ENCODE measurements at regions not wholly inside any gene's neighbourhood (a gene's known extent, or its start where the extent isn't known, plus 50 kb on each side); places are given as distances from the start of the nearest gene placed in this dataset.

- no peaks in the 10 kb centered on the region for H3K9me3 Mint-ChIP-seq
- CTCF ChIA-PET: no interaction called here
- POLR2A ChIA-PET: no interaction called here
- no peaks in the 10 kb centered on the region for H3K36me3 Mint-ChIP-seq (ENCODE audit: low read depth)
- H3K4me1 Mint-ChIP-seq: no peaks in the 10 kb centered on the region
- DNase-seq: no peak
- H3K27ac Mint-ChIP-seq: no peak overlapping the region
- no peak overlapping the region for H3K4me3 Mint-ChIP-seq
- H3K27me3 Mint-ChIP-seq: no peaks in the 10 kb centered on the region
These were observed 326.0 kb downstream of the MN1 start for GRCh38 chr22:27475548-27475897.

GRCh38 chr22:27476318-27476717, 325.2 kb downstream of the MN1 start:
- H3K9me3 Mint-ChIP-seq: no peaks in the 10 kb centered on the region
- CTCF ChIA-PET: no interaction called here

DNA sequence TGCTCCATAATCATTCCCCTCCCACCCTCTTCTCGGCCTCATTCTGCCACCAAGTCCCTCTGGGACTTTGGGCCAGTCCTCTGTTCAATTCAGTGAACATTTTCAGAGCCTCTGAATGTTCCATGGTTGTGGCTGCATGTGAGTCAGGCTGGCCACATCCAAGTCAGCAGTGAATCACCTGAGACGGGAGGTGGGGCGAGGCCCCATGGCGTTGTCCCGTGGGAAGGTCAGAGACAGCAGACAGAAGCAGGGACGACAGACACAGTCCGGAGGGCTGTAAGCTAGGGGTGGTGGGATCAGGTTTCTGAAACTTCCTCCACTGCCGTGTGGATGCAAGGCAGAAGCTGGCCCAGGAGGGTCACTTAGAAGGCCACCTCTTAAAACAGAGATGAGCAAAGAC, 324.8 kb downstream of the MN1 start:
- ChIA-PET POLR2A (no interaction called here), CTCF (no interaction called here)
- H3K9me3 Mint-ChIP-seq: no peaks in the 10 kb centered on the region
- H3K27me3 Mint-ChIP-seq: no peaks in the 10 kb centered on the region
- no peaks in the 10 kb centered on the region for H3K36me3 Mint-ChIP-seq (ENCODE audit: low read depth)
- DNase-seq: no peak
- no peaks in the 10 kb centered on the region for H3K4me1 Mint-ChIP-seq
- no peak overlapping the region for H3K4me3 Mint-ChIP-seq
- H3K27ac Mint-ChIP-seq: no peak overlapping the region

More at GRCh38 chr22:27476318-27476717, 325.2 kb downstream of the MN1 start:
- Mint-ChIP-seq H3K27me3 (no peaks in the 10 kb centered on the region), H3K27ac (no peak overlapping the region), H3K4me3 (no peak overlapping the region), H3K4me1 (no peaks in the 10 kb centered on the region), H3K36me3 (ENCODE audit: low read depth) (no peaks in the 10 kb centered on the region)
- POLR2A ChIA-PET: no interaction called here
- DNase-seq: no peak

DNA sequence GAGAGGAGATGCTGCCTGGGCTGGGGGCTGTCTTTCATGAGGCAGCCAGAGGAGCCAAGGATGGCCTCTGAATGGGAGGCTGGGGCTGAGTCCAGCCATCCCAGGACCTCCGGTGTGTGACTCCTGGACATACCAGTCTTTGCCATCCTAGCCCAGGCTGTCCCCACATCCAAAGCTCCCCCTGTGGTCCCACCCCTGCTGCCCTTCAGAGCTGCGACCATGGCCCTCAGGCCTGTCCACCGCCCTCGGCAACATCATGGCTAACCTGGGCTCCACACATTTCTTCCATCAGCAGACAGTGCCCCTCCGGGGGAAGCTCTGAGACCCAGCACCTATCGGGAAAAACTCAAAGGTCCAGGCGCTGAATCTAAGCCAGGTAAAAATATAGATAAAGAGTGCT, 324.4 kb downstream of the MN1 start:
- Mint-ChIP-seq H3K4me3 (no peak overlapping the region), H3K27ac (no peak overlapping the region), H3K27me3 (no peaks in the 10 kb centered on the region), H3K4me1 (no peaks in the 10 kb centered on the region), H3K9me3 (no peaks in the 10 kb centered on the region), H3K36me3 (ENCODE audit: low read depth) (no peaks in the 10 kb centered on the region)
- POLR2A ChIA-PET: no interaction called here
- no peak for DNase-seq
- CTCF ChIA-PET: no interaction called here

- Mint-ChIP-seq H3K4me1 (no peaks in the 10 kb centered on the region), H3K27ac (no peak overlapping the region), H3K9me3 (no peaks in the 10 kb centered on the region), H3K36me3 (ENCODE audit: low read depth) (no peaks in the 10 kb centered on the region), H3K27me3 (no peaks in the 10 kb centered on the region), H3K4me3 (no peak overlapping the region)
- DNase-seq: no peak
- ChIA-PET CTCF (no interaction called here), POLR2A (no interaction called here)
These were observed 321.1 kb downstream of the MN1 start for GRCh38 chr22:27480487-27480886.

DNA sequence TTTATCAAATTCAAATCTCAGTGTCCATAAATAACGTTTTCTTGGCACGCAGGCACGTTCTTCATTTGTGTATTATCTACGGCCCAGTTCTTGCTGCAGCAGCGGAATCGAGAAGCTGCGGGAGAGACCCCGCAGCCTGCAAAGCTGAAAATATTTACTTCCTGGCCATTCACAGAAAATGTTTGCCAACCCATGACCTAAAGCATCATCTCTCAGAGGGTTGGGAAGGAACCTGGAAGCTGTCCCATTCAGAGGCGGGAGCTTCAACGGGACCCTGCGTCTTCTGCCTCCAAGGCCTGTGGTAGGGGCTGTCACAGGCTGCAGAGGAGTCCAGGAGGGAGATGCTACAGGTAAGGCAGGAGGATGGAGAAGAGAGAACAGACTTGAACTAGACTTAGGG, 319.2 kb downstream of the MN1 start:
- ChIA-PET POLR2A (no interaction called here), CTCF (no interaction called here)
- Mint-ChIP-seq H3K4me1 (no peaks in the 10 kb centered on the region), H3K36me3 (ENCODE audit: low read depth) (no peaks in the 10 kb centered on the region), H3K9me3 (no peaks in the 10 kb centered on the region), H3K27me3 (no peaks in the 10 kb centered on the region), H3K27ac (no peak overlapping the region), H3K4me3 (no peak overlapping the region)
- no peak for DNase-seq

GRCh38 chr22:27483095-27483785, 318.3 kb downstream of the MN1 start:
- no peak for DNase-seq
- Mint-ChIP-seq H3K4me1 (no peaks in the 10 kb centered on the region), H3K36me3 (ENCODE audit: low read depth) (no peaks in the 10 kb centered on the region), H3K9me3 (no peaks in the 10 kb centered on the region), H3K27ac (no peak overlapping the region), H3K27me3 (no peaks in the 10 kb centered on the region), H3K4me3 (no peak overlapping the region)
- POLR2A ChIA-PET: no interaction called here
- CTCF ChIA-PET: no interaction called here

DNA sequence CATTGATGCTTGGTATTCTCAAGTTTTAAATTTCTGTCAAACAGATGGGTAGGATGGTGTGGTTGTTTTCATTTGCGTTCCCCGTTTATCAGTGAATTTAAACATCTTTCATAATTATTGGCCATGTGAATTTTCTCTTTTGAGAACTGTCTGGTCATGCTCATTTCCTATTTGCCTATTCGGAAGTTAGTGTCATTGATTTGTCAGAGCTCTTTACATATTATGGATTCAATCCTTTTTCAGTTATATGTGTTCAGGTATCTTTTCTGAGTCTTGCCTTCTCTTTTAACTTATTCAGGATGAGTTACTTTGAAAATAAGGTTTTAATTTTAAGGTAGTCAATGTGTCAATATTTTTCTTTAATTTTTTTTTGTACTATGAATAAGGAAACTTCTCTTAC, 315.7 kb downstream of the MN1 start:
- CTCF ChIA-PET: no interaction called here

GRCh38 chr22:27487600-27488452, 313.7 kb downstream of the MN1 start:
- Mint-ChIP-seq H3K9me3 (peaks cover 13% of the 10 kb centered on the region), H3K4me1 (no peaks in the 10 kb centered on the region), H3K4me3 (no peak overlapping the region), H3K36me3 (ENCODE audit: low read depth) (no peaks in the 10 kb centered on the region), H3K27me3 (no peaks in the 10 kb centered on the region), H3K27ac (no peak overlapping the region)
- no peak for DNase-seq
- POLR2A ChIA-PET: no interaction called here
- CTCF ChIA-PET: no interaction called here

More for the DNA sequence above, 315.7 kb downstream of the MN1 start:
- H3K27ac Mint-ChIP-seq: no peak overlapping the region
- no peaks in the 10 kb centered on the region for H3K4me1 Mint-ChIP-seq
- H3K36me3 Mint-ChIP-seq (ENCODE audit: low read depth): no peaks in the 10 kb centered on the region
- H3K9me3 Mint-ChIP-seq: no peaks in the 10 kb centered on the region
- H3K4me3 Mint-ChIP-seq: no peak overlapping the region
- POLR2A ChIA-PET: interaction anchor here (0.7 kb wide), 1 partner anchor 20 kb away, joined by 4 read pairs; no protein-coding TSS in a partner anchor
- H3K27me3 Mint-ChIP-seq: no peaks in the 10 kb centered on the region
- DNase-seq: no peak

DNA sequence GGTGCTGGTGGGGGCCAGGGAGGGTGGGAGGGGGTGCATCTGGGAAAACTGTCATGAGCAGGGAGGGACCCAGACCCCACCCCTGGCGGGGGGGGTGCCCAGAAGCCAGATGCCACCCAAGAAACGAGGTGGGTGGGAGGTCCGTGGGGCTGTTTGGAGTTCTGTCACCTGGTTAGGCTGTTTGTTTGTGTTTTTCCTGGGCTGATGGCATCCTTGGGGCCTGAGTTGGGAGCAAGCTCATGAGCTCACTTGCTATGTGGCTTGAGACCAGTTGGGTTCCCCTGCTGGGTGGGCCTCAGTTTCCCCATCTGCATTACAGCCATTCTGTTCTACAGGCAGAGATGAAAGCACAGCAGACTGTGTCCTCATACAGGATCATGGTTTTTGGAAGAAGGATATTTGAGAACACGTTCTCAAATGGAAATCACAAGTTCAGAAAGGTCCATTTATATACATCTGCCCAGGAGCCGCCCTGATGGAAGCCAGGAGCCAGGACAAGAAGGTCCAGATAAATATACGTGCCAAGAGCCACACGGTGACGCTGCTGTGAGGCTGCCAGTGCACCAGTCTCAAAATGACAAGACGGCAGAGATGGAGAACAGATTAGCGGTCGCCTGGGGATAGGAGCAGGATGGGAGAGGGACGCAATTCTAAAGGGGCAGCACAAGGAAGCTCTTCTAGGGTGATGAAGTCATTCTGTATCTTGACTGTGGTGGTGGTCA, 312.9 kb downstream of the MN1 start:
- no peaks in the 10 kb centered on the region for H3K27me3 Mint-ChIP-seq
- H3K9me3 Mint-ChIP-seq: peaks cover 17% of the 10 kb centered on the region
- ChIA-PET CTCF (no interaction called here), POLR2A (no interaction called here)
- H3K4me1 Mint-ChIP-seq: no peaks in the 10 kb centered on the region
- H3K27ac Mint-ChIP-seq: no peak overlapping the region
- no peaks in the 10 kb centered on the region for H3K36me3 Mint-ChIP-seq (ENCODE audit: low read depth)
- no peak for DNase-seq
- no peak overlapping the region for H3K4me3 Mint-ChIP-seq

DNA sequence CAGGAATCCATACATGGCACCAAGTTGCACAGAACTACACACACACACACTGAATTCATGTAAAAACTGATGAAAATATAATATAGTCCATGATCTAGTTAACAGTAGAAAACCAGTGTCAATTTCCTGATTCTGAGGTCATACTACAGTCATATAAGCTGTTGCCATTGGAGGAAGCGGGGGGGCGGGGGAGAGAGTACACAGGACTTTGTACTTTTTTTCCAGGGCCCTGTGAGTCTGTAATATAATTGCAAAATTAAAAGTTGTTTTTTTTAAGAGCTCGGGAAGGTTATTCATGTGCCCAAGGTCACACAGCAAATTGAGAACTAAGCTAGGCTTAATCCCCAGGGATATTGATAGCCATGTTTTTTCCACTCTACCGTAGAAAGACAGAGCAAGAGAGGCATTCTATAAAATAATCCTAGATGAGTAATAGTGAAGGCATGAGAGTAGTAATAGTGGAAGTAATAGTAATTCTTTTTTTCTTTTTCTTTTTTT, 312.3 kb downstream of the MN1 start:
- Mint-ChIP-seq H3K27me3 (no peaks in the 10 kb centered on the region), H3K9me3 (peaks cover 17% of the 10 kb centered on the region), H3K36me3 (ENCODE audit: low read depth) (no peaks in the 10 kb centered on the region), H3K4me3 (no peak overlapping the region), H3K27ac (no peak overlapping the region), H3K4me1 (no peaks in the 10 kb centered on the region)
- POLR2A ChIA-PET: no interaction called here
- CTCF ChIA-PET: no interaction called here
- no peak for DNase-seq

DNA sequence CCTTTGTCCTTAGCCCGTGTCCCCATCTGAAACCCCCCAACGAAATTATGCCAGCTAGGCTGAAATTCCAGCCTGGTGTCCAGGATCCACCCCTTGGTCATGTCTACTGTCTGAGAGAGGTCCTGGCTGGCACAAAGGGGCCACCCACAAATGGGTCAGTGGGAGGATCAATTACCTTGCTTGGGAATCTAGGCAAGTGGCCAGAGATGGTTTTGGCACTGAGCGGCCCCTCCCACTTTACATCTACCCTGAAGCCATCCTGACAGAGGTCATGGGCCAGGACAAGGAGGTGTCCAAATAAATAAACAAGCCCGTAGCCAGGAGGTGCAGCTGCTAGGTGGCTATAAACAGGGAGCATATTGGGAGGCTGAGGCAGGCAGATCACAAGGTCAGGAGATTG, 311.5 kb downstream of the MN1 start:
- Mint-ChIP-seq H3K27ac (no peak overlapping the region), H3K9me3 (peaks cover 17% of the 10 kb centered on the region), H3K27me3 (no peaks in the 10 kb centered on the region), H3K36me3 (ENCODE audit: low read depth) (no peaks in the 10 kb centered on the region), H3K4me3 (no peak overlapping the region), H3K4me1 (no peaks in the 10 kb centered on the region)
- DNase-seq: no peak
- ChIA-PET POLR2A (no interaction called here), CTCF (no interaction called here)

DNA sequence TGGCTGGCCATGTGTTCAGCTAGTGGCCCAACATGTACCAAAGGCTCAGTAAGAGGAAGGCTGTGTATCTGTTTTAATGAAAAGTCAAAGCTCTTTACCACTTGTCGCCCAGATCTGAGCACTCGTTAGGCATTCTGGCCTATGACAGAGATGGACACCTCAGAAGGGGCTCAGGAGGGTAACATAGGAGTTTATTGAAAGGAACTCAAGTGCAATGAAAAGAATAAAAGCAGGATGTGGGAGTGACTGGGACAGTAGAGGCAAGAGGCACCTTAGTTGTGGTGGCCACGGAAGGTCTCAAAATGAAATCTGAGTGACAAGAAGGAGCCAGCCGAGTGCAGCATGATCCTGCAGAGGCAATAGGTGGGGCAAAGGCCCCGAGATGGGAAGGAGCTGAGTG, 309.7 kb downstream of the MN1 start:
- H3K27me3 Mint-ChIP-seq: no peaks in the 10 kb centered on the region
- H3K9me3 Mint-ChIP-seq: peaks cover 17% of the 10 kb centered on the region
- POLR2A ChIA-PET: no interaction called here
- DNase-seq: no peak
- H3K4me1 Mint-ChIP-seq: no peaks in the 10 kb centered on the region
- H3K4me3 Mint-ChIP-seq: no peak overlapping the region
- CTCF ChIA-PET: no interaction called here
- H3K27ac Mint-ChIP-seq: no peak overlapping the region
- no peaks in the 10 kb centered on the region for H3K36me3 Mint-ChIP-seq (ENCODE audit: low read depth)

All from activated CD4-positive, alpha-beta memory T cell treated with anti-CD3 and anti-CD28 coated beads, Interleukin-2, amount 10 ng/mL, durations not matched to agents 7 days and 5 days (primary cell).